ENCODE measurements at regions not wholly inside any gene's neighbourhood (a gene's known extent, or its start where the extent isn't known, plus 50 kb on each side); places are given as distances from the start of the nearest gene placed in this dataset.

DNA sequence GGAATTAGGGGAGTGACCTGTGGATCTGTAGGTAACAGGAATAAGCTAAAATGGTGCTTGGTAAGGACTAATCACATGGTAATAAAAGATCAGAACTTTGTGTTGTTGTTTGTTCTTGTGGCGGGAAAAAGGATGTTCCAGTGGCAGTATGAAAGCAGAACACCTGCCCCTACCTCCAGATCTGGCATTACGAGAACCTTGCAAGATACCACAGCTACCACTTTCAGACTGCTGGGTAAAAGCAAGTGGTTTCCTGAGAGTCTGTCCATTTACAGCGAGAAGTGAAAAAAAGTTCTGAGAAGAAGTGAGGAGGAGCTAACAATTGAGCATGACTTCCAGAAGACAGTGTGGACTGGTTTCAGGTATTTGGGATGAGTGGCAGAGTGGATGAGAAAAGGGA is 252.5 kb downstream of the TLE4 start:
- H3K27ac ChIP-seq (ENCODE audit: low read depth, low read length): no peak overlapping the region
- no peaks in the 10 kb centered on the region for H3F3A ChIP-seq (ENCODE audit: control insufficient read depth, insufficient read depth)
- H3K36me3 ChIP-seq (ENCODE audit: control insufficient read depth, low read length): no peaks in the 10 kb centered on the region
- no peaks in the 10 kb centered on the region for H3K4me1 ChIP-seq (ENCODE audit: control insufficient read depth, low read length)
- no peaks in the 10 kb centered on the region; the same call in 1 of the 2 replicates for H3K9me3 ChIP-seq (ENCODE audit: control insufficient read depth, insufficient read depth, low read length)
- TF ChIP-seq, protein P1, sequence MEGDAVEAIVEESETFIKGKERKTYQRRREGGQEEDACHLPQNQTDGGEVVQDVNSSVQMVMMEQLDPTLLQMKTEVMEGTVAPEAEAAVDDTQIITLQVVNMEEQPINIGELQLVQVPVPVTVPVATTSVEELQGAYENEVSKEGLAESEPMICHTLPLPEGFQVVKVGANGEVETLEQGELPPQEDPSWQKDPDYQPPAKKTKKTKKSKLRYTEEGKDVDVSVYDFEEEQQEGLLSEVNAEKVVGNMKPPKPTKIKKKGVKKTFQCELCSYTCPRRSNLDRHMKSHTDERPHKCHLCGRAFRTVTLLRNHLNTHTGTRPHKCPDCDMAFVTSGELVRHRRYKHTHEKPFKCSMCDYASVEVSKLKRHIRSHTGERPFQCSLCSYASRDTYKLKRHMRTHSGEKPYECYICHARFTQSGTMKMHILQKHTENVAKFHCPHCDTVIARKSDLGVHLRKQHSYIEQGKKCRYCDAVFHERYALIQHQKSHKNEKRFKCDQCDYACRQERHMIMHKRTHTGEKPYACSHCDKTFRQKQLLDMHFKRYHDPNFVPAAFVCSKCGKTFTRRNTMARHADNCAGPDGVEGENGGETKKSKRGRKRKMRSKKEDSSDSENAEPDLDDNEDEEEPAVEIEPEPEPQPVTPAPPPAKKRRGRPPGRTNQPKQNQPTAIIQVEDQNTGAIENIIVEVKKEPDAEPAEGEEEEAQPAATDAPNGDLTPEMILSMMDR (IDR thresholded peaks at IDR 0.05; ENCODE audit: low read depth, low read length, poor library complexity, severe bottlenecking): no peak
- TF ChIP-seq EZH2phosphoT487 (IDR thresholded peaks at IDR 0.05; ENCODE audit: borderline replicate concordance, low read length): no peak
- no peaks in the 10 kb centered on the region for H3K9me2 ChIP-seq (replicated peaks; ENCODE audit: control insufficient read depth, low read length)
- H3K4me2 ChIP-seq (ENCODE audit: low read length): no peak overlapping the region
- H4K20me1 ChIP-seq (ENCODE audit: control insufficient read depth, insufficient read depth, low read depth, low read length): no peaks in the 10 kb centered on the region
- H3K79me2 ChIP-seq (ENCODE audit: control insufficient read depth, low read length): no peaks in the 10 kb centered on the region
- H3K4me3 ChIP-seq (ENCODE audit: low read length): no peak overlapping the region
- H3K27me3 ChIP-seq (ENCODE audit: control insufficient read depth, low read length): peaks cover 20% of the 10 kb centered on the region

DNA sequence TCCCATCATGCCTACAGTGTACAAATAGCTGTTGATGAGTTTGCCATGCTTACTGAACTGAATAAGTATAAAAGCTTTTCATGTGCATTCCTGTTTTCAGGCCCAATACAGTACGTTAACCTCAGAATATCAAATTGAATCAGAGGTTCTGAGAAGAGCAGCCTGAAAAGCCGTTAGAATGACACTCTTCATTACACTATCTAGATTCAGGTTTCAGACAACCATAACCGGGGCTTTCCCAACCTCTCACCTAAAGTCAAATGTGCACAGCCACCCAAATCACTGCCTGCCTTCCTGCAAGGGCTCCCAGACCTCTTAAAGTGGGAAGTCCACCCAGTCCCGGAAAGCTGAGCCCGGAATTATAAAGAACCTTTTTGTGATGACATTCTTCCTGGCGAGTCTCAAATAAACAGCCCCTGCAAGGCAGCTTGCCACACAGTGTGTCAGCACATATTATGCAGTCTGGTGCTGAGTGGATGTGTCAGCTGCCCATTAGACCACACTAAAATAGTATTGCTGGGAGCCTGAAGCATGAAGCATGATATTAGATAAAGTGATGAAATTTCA is 245.8 kb downstream of the TLE4 start:
- Histone ChIP-seq H3K27me3 (ENCODE audit: control insufficient read depth, low read length) (peaks cover 61% of the 10 kb centered on the region), H3K27ac (ENCODE audit: low read depth, low read length) (no peak overlapping the region), H3F3A (ENCODE audit: control insufficient read depth, insufficient read depth) (peaks cover 9% of the 10 kb centered on the region), H3K9me3 (ENCODE audit: control insufficient read depth, insufficient read depth, low read length) (no peaks in the 10 kb centered on the region; the same call in 1 of the 2 replicates), H3K4me2 (ENCODE audit: low read length) (no peak overlapping the region), H3K36me3 (ENCODE audit: control insufficient read depth, low read length) (no peaks in the 10 kb centered on the region), H4K20me1 (ENCODE audit: control insufficient read depth, insufficient read depth, low read depth, low read length) (peaks cover 4% of the 10 kb centered on the region; the same call in 1 of the 2 replicates), H3K79me2 (ENCODE audit: control insufficient read depth, low read length) (no peaks in the 10 kb centered on the region), H3K9me2 (replicated peaks; ENCODE audit: control insufficient read depth, low read length) (no peaks in the 10 kb centered on the region), H3K4me1 (ENCODE audit: control insufficient read depth, low read length) (peaks cover 8% of the 10 kb centered on the region), H3K4me3 (ENCODE audit: low read length) (no peak overlapping the region)
- TF ChIP-seq, protein P1 (IDR thresholded peaks at IDR 0.05; ENCODE audit: low read depth, low read length, poor library complexity, severe bottlenecking): no peak
- no peak for TF ChIP-seq EZH2phosphoT487 (IDR thresholded peaks at IDR 0.05; ENCODE audit: borderline replicate concordance, low read length)

DNA sequence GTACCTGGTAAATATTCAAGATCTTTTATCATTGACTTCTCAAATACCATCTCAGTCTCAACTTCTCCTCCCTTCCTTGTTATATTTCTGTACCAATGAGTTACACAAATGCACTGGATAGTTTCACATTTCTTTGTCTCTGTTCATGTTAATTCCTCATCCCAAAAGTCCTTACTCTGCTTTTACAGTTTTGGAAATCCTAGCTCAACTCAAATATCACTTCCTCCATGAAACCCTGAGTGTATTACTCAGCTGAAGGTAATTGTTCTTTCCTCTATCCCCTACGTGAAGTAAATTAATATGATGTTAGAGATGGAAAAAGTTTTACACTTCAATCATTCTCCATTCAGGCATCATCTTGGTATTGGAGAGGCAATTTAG is 241.5 kb downstream of the TLE4 start:
- Histone ChIP-seq H3K4me2 (ENCODE audit: low read length) (peak overlapping the region; percentile 6), H3K4me3 (ENCODE audit: low read length) (no peak overlapping the region), H3K4me1 (ENCODE audit: control insufficient read depth, low read length) (peaks cover 17% of the 10 kb centered on the region)

More for the DNA sequence above, 241.5 kb downstream of the TLE4 start:
- H3K79me2 ChIP-seq (ENCODE audit: control insufficient read depth, low read length): no peaks in the 10 kb centered on the region
- no peak for TF ChIP-seq EZH2phosphoT487 (IDR thresholded peaks at IDR 0.05; ENCODE audit: borderline replicate concordance, low read length)
- TF ChIP-seq, protein P1 (IDR thresholded peaks at IDR 0.05; ENCODE audit: low read depth, low read length, poor library complexity, severe bottlenecking): no peak
- H3K9me3 ChIP-seq (ENCODE audit: control insufficient read depth, insufficient read depth, low read length): no peaks in the 10 kb centered on the region
- H3F3A ChIP-seq (ENCODE audit: control insufficient read depth, insufficient read depth): peaks cover 14% of the 10 kb centered on the region
- H3K27me3 ChIP-seq (ENCODE audit: control insufficient read depth, low read length): peaks cover 58% of the 10 kb centered on the region
- H3K36me3 ChIP-seq (ENCODE audit: control insufficient read depth, low read length): no peaks in the 10 kb centered on the region
- H3K27ac ChIP-seq (ENCODE audit: low read depth, low read length): no peak overlapping the region
- H3K9me2 ChIP-seq (replicated peaks; ENCODE audit: control insufficient read depth, low read length): no peaks in the 10 kb centered on the region
- H4K20me1 ChIP-seq (ENCODE audit: control insufficient read depth, insufficient read depth, low read depth, low read length): peaks cover 4% of the 10 kb centered on the region; the same call in 1 of the 2 replicates
